H1 (cell line): ENCODE measurements at regions not wholly inside any gene's neighbourhood (a gene's known extent, or its start where the extent isn't known, plus 50 kb on each side); places are given as distances from the start of the nearest gene placed in this dataset.

Source experiments
- CTCF ChIA-PET: fragments of 300-600 bp; sonication (Branson Sonifier 250); formaldehyde crosslinking; loops from one replicate; lab custom pipeline; 2021; ENCODE audit not compliant: partially characterized antibody; lab: Charles Lee
- POLR2A ChIA-PET: fragments of 300-600 bp; sonication (Branson Sonifier 250); formaldehyde crosslinking; loops from one replicate; lab custom pipeline; 2021; ENCODE audit warnings: inconsistent platforms; ENCODE audit not compliant: partially characterized antibody; lab: Charles Lee
- DNase-seq, 2 experiments: peaks; one replicate each; pipeline versions ENCODE4 v3.0.0 to v3.0.0-alpha.2; 2010 to 2022; ENCODE audit warnings: low spot score in 2 of 2, low read depth in 1 of 2, mixed read lengths in 1 of 2
- FAIRE-seq: peaks from 2 replicates; lab custom pipeline; 2011; peaks lifted over from hg19 to GRCh38; lab: Jason Lieb, UNC
- H2AFZ ChIP-seq: 2 replicates; pipeline ENCODE4 v1.8.1; 2012; ENCODE audit warnings: low read length, inconsistent platforms
- H2AK5ac ChIP-seq: 2 replicates; pipeline ENCODE4 v1.6.1; 2013; ENCODE audit warnings: low read depth, low read length
- H2BK120ac ChIP-seq: replicated peaks from 2 replicates; pipeline ENCODE3; 2013; ENCODE audit warnings: low read depth, low read length, inconsistent platforms
- H2BK12ac ChIP-seq: 2 replicates; pipeline ENCODE4 v1.6.1; 2013; ENCODE audit warnings: low read depth, low read length
- H2BK15ac ChIP-seq: 2 replicates; pipeline ENCODE4 v1.6.1; 2013; ENCODE audit warnings: low read length
- H2BK20ac ChIP-seq: 2 replicates; pipeline ENCODE4 v1.6.1; 2013; ENCODE audit warnings: low read length
- H2BK5ac ChIP-seq: 2 replicates; pipeline ENCODE4 v1.6.1; 2013; ENCODE audit warnings: low read depth, low read length
- H3K14ac ChIP-seq: 2 replicates; pipeline ENCODE4 v1.6.1; 2013; ENCODE audit warnings: inconsistent platforms; ENCODE audit not compliant: insufficient read length
- H3K18ac ChIP-seq: 2 replicates; pipeline ENCODE4 v1.6.1; 2013; ENCODE audit warnings: low read length; ENCODE audit errors: extremely low read depth
- H3K23ac ChIP-seq: 2 replicates; pipeline ENCODE4 v1.6.1; 2013; ENCODE audit warnings: inconsistent platforms; ENCODE audit not compliant: insufficient read length
- H3K23me2 ChIP-seq: 2 replicates; pipeline ENCODE4 v1.6.1; 2013; ENCODE audit warnings: low read depth, low read length
- H3K27ac ChIP-seq: 2 replicates; pipeline ENCODE4 v1.6.1; 2011; ENCODE audit warnings: low read depth, low read length, inconsistent platforms
- H3K27me3 ChIP-seq, 4 experiments: replicated peaks in 1 of 4; 1 replicate in 1 of 4; 2 replicates in 3 of 4; pipeline versions ENCODE4 v1.6.1 to v1.8.1; 2011 to 2013; ENCODE audit warnings: low read length in 3 of 4, mild to moderate bottlenecking in 3 of 4, inconsistent platforms in 2 of 4, mixed read lengths in 2 of 4, moderate library complexity in 1 of 4; ENCODE audit not compliant: control insufficient read depth in 3 of 4, insufficient read depth in 3 of 4; ENCODE audit errors: extremely low read depth in 1 of 4
- H3K36me3 ChIP-seq, 4 experiments: 2 replicates each; pipeline versions ENCODE4 v1.6.1 to v1.8.1; 2011 to 2013; ENCODE audit warnings: mild to moderate bottlenecking in 4 of 4, low read length in 3 of 4, moderate library complexity in 2 of 4, control low read depth in 1 of 4, inconsistent platforms in 1 of 4; ENCODE audit not compliant: insufficient read depth in 4 of 4, control insufficient read depth in 2 of 4
- H3K4ac ChIP-seq: replicated peaks from 2 replicates; pipeline ENCODE3; 2013; ENCODE audit warnings: low read length, low read depth, mixed read lengths, inconsistent platforms; ENCODE audit not compliant: insufficient read length
- H3K4me1 ChIP-seq, 4 experiments: replicated peaks in 1 of 4; 1 replicate in 1 of 4; 2 replicates in 3 of 4; pipeline versions ENCODE4 v1.6.1 to v1.8.1; 2011 to 2013; ENCODE audit warnings: low read length in 3 of 4, inconsistent platforms in 2 of 4, mixed read lengths in 1 of 4; ENCODE audit not compliant: insufficient read depth in 4 of 4, control insufficient read depth in 3 of 4
- H3K4me2 ChIP-seq, 2 experiments: 2 replicates each; pipeline versions ENCODE4 v1.6.1 to v1.8.1; 2011 to 2013; ENCODE audit warnings: low read depth in 2 of 2, low read length in 2 of 2, control low read depth in 1 of 2, inconsistent platforms in 1 of 2, mild to moderate bottlenecking in 1 of 2; ENCODE audit not compliant: insufficient read depth in 1 of 2
- H3K4me3 ChIP-seq, 4 experiments: fragments of 200-600, 300-600 bp in 1 of 4; sonication (generic), shearing (Covaris generic), sonication (Bioruptor Twin) in 1 of 4; 2 replicates each; pipeline versions ENCODE4 v1.5.1 to v1.8.1; 2011 to 2016; ENCODE audit warnings: low read length in 4 of 4, low read depth in 3 of 4, control low read depth in 2 of 4, inconsistent platforms in 2 of 4, mild to moderate bottlenecking in 2 of 4, mixed read lengths in 1 of 4, moderate library complexity in 1 of 4; ENCODE audit not compliant: insufficient read depth in 2 of 4; ENCODE audit errors: extremely low read depth in 1 of 4
- H3K56ac ChIP-seq: replicated peaks from 2 replicates; pipeline ENCODE3; 2013; ENCODE audit warnings: low read depth, mild to moderate bottlenecking, mixed read lengths, low read length, inconsistent platforms; ENCODE audit not compliant: insufficient read length
- H3K79me1 ChIP-seq: 2 replicates; pipeline ENCODE4 v1.6.1; 2013; ENCODE audit warnings: low read depth, low read length, control low read depth
- H3K79me2 ChIP-seq, 2 experiments: 2 replicates each; pipeline versions ENCODE4 v1.6.1 to v1.8.1; 2012 to 2013; ENCODE audit warnings: low read length in 2 of 2, mild to moderate bottlenecking in 2 of 2, inconsistent platforms in 1 of 2; ENCODE audit not compliant: insufficient read depth in 2 of 2, control insufficient read depth in 1 of 2
- H3K9ac ChIP-seq, 4 experiments: replicated peaks in 1 of 4; 1 replicate in 1 of 4; 2 replicates in 3 of 4; pipeline versions ENCODE4 v1.6.1 to v1.8.1; 2011 to 2013; ENCODE audit warnings: low read depth in 3 of 4, low read length in 3 of 4, control low read depth in 2 of 4, mild to moderate bottlenecking in 2 of 4, moderate library complexity in 2 of 4, inconsistent platforms in 1 of 4; ENCODE audit errors: extremely low read depth in 1 of 4
- H3K9me3 ChIP-seq, 2 experiments: 2 replicates each; pipeline versions ENCODE4 v1.6.1 to v1.8.1; 2012 to 2013; ENCODE audit warnings: mild to moderate bottlenecking in 2 of 2, moderate library complexity in 2 of 2, control low read depth in 1 of 2, inconsistent platforms in 1 of 2, low read depth in 1 of 2, low read length in 1 of 2, mixed read lengths in 1 of 2; ENCODE audit not compliant: insufficient read depth in 2 of 2
- H4K20me1 ChIP-seq, 2 experiments: replicated peaks in 1 of 2; 2 replicates each; pipeline versions ENCODE3 to v1.8.1; 2011 to 2013; ENCODE audit warnings: inconsistent platforms in 2 of 2, low read length in 2 of 2, mild to moderate bottlenecking in 1 of 2; ENCODE audit not compliant: insufficient read depth in 2 of 2, control insufficient read depth in 1 of 2
- H4K5ac ChIP-seq: 2 replicates; pipeline ENCODE4 v1.6.1; 2013; ENCODE audit warnings: low read length, low read depth, mixed read lengths, inconsistent platforms; ENCODE audit not compliant: insufficient read length
- H4K8ac ChIP-seq: 2 replicates; pipeline ENCODE4 v1.8.0; 2013; ENCODE audit warnings: mild to moderate bottlenecking, moderate library complexity, low read length, inconsistent platforms; ENCODE audit not compliant: insufficient read depth; ENCODE audit errors: extremely low read depth
- H4K91ac ChIP-seq: replicated peaks from 2 replicates; pipeline ENCODE3; 2013; ENCODE audit warnings: low read length, mixed read lengths, inconsistent platforms; ENCODE audit not compliant: insufficient read length
- HDAC2 ChIP-seq, 2 experiments: fragments of 300-600 bp in 1 of 2; sonication (generic) in 1 of 2; IDR thresholded peaks; 2 replicates each; pipeline ENCODE4 v1.6.1; 2011 to 2012; ENCODE audit warnings: low read depth in 2 of 2, low read length in 2 of 2, mild to moderate bottlenecking in 2 of 2, moderate library complexity in 2 of 2, borderline replicate concordance in 1 of 2, inconsistent platforms in 1 of 2
- WGBS, 2 experiments: shearing (Covaris generic) in 1 of 2; methylation state at CpG; one replicate each; pipeline versions ENCODE4 v1.1.6 to v1.1.7; 2013 to 2015; ENCODE audit warnings: low lambda C conversion rate in 2 of 2, mixed read lengths in 2 of 2, inconsistent platforms in 1 of 2, low coverage in 1 of 2, missing lambda C conversion rate in 1 of 2; ENCODE audit not compliant: insufficient replicate concordance in 2 of 2, insufficient coverage in 1 of 2, insufficient read length in 1 of 2; ENCODE audit errors: extremely low coverage in 1 of 2, missing lambda C conversion rate in 1 of 2; 5-methylcytosine and 5-hydroxymethylcytosine counted together

DNA sequence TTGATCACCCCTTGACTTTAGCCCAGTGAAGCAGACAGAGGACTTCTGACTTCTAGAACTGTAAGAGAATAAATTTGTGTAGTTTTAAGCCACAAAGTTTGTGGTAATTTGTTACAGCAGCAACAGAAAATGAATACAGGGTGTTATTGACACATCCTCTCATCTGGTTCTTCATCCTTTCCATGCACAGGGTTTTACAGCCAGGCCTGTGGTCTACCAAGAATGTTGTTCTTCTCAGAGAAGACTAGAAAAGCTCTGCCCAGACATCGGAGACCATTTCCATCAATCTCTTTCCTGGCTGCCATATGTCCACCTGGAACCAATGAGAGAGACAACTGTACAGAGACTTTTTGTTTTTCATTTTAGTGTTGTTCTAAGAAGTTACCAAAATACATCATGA is 308.2 kb upstream of the AMIGO2 start:
- Histone ChIP-seq H2AFZ (no peak overlapping the region), H3K79me2 (no peaks in the 10 kb centered on the region), H3K27me3 (no peaks in the 10 kb centered on the region), H3K79me1 (no peaks in the 10 kb centered on the region), H2BK20ac (no peak overlapping the region), H4K20me1 (no peaks in the 10 kb centered on the region), H2AK5ac (no peak overlapping the region), H3K4me2 (no peak overlapping the region), H4K8ac (no peak overlapping the region), H3K23ac (no peak overlapping the region), H3K9ac (no peak overlapping the region), H3K9me3 (no peaks in the 10 kb centered on the region), H4K5ac (no peak overlapping the region), H2BK12ac (no peak overlapping the region), H3K23me2 (no peaks in the 10 kb centered on the region), H3K4me1 (peaks cover 0 to 10% (median 2%) of the 10 kb centered on the region in 4 experiments; a peak in 4 of 7 replicates), H2BK5ac (no peak overlapping the region), H3K14ac (no peak overlapping the region), H3K36me3 (no peaks in the 10 kb centered on the region), H3K18ac (no peak overlapping the region), H2BK15ac (no peak overlapping the region)
- CTCF ChIA-PET = interaction anchor here (0.8 to 1.3 kb wide), 7 partner anchors 8 to 368 kb away, joined by 3 to 5 read pairs (median 3); no protein-coding TSS in a partner anchor
- POLR2A ChIA-PET = no interaction called here
- WGBS, 2 experiments = 100% methylated on average over 1 of the region's 1 CpG; no CpG with 5 or more reads in 1 of the 2 experiments
- FAIRE-seq = no peak
- no peak for DNase-seq
- TF ChIP-seq HDAC2 (IDR thresholded peaks at IDR 0.05; ENCODE audit: borderline replicate concordance in 1 of 2, low read depth in 2 of 2, low read length in 2 of 2) = no peak
- TF ChIP-seq, all 59 proteins: peak for 0
- Histone ChIP-seq H3K4ac (no peak overlapping the region), H2BK120ac (no peak overlapping the region), H3K4me3 (no peak overlapping the region), H3K27ac (no peak overlapping the region), H4K91ac (no peak overlapping the region), H3K56ac (no peak overlapping the region)
